Neuron (in vitro differentiated cells): ENCODE measurements at regions not wholly inside any gene's neighbourhood (a gene's known extent, or its start where the extent isn't known, plus 50 kb on each side); places are given as distances from the start of the nearest gene placed in this dataset.
A peak's percentile ranks its signal among the peaks of the same experiment; 100 is the strongest.

Source experiments
- H2AFZ ChIP-seq: one replicate; pipeline ENCODE4 v1.6.1; 2013; ENCODE audit warnings: low read depth, mild to moderate bottlenecking, inconsistent platforms, low read length, moderate library complexity
- H3K27me3 ChIP-seq: one replicate; pipeline ENCODE4 v1.6.1; 2013; ENCODE audit warnings: low read length; ENCODE audit not compliant: insufficient read depth
- H3K36me3 ChIP-seq: one replicate; pipeline ENCODE4 v1.6.1; 2013; ENCODE audit warnings: low read length; ENCODE audit not compliant: insufficient read depth
- H3K4me1 ChIP-seq: one replicate; pipeline ENCODE4 v1.6.1; 2013; ENCODE audit warnings: low read length; ENCODE audit not compliant: insufficient read depth
- H3K4me3 ChIP-seq: 2 replicates; pipeline ENCODE4 v1.5.1; 2013; ENCODE audit warnings: mild to moderate bottlenecking, low read length, moderate library complexity
- H3K9me3 ChIP-seq: one replicate; pipeline ENCODE4 v1.6.1; 2013; ENCODE audit warnings: low read length

DNA sequence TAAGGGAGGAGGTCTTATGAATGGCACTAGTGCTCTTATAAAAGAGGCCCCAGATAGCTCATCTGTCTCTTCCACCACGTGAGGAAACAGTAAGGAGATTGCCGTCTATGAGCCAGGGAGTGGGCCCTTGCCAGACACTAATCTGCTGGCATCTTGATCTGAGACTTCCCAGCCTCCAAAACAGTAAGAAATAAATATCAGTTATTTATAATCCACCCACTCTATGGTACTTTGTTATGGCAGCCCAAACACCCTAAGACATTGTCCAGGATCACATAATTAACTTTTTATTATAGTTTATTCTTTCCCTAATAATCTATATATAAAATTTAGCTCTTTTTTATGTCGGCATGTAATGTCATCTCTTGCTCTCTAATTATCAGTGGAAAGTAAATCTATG is 144.0 kb upstream of the IRF2BP2 start:
- Histone ChIP-seq H3K4me1 (peaks cover 7% of the 10 kb centered on the region), H2AFZ (no peak overlapping the region), H3K27me3 (no peaks in the 10 kb centered on the region), H3K9me3 (no peaks in the 10 kb centered on the region), H3K4me3 (no peak overlapping the region), H3K36me3 (no peaks in the 10 kb centered on the region)

DNA sequence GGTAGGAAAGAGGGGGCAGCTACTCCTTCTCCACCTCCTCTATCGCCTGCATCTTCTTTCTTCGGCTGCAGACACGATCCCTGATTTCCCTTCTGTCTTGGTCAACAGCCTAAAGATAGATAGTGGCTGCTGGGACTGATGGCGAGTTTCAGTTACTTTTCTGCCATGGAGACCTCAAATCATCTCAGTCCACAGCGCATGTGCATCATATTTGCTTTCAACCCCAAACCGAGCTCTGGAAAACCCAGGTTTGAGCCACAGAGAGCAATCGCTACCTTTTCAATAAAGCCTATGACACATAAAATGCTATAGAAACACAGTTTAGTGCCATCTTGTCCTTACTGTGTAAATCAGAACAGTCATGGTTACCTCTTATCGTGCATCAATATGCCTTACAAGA is 142.9 kb upstream of the IRF2BP2 start:
- H3K4me3 ChIP-seq: no peak overlapping the region
- H3K4me1 ChIP-seq: peaks cover 7% of the 10 kb centered on the region
- H3K36me3 ChIP-seq: no peaks in the 10 kb centered on the region
- no peaks in the 10 kb centered on the region for H3K27me3 ChIP-seq
- H3K9me3 ChIP-seq: no peaks in the 10 kb centered on the region
- no peak overlapping the region for H2AFZ ChIP-seq

DNA sequence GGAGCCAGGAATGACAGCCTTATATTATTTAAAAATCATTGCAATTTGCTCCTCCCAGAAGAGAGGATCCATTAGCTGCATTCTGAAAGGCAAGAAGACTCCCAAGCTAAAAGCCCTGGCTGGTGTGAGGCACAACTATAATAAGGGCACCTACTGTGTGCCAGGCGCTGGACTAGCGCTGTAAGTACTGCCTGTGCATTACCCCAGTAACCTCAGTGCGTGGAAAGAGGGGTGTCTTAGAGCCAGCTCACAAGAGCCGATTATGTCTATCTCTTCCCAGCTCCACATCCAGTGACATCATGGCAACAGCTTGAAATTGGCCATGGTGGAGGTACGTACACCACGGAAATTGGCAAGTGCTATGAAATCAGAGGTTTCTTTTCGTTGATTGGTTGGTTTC is 141.7 kb upstream of the IRF2BP2 start:
- no peaks in the 10 kb centered on the region for H3K9me3 ChIP-seq
- peaks cover 10% of the 10 kb centered on the region for H3K4me1 ChIP-seq
- no peak overlapping the region for H2AFZ ChIP-seq
- H3K27me3 ChIP-seq: no peaks in the 10 kb centered on the region
- H3K4me3 ChIP-seq: no peak overlapping the region
- H3K36me3 ChIP-seq: no peaks in the 10 kb centered on the region

DNA sequence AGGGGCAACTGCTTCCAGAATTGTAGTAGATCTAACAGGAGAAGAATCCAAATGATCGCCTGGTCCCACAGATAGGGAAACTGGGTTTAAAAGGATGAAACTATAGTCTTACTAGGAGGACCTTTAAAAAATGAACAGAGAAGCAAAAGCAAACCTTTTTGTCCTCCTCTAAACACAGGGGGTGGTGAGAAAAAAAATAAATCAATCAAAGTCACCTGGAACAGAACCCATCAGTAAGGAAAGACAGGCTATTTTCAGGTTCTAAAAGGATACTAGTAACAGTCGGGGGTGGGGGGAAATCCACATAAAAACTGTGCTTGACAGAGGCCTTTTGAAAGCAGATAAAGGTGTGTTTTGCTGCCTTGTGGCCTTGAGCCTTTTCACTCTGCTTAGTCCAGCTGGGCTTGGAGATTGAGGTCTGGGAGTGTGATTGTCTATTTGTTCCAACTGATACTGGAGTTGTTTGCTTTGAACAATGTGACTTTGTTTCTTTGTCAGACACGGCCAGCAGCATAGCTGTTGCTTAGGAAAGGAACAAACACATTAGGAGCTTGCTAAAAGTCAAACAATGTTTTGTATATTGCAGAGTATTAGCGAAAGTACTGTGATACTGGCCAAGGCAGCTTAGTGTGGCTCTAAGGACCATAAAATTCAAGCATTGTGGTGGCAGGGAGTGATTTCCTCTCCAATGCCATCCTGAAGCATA is 141.1 kb upstream of the IRF2BP2 start:
- Histone ChIP-seq H3K27me3 (no peaks in the 10 kb centered on the region), H3K9me3 (no peaks in the 10 kb centered on the region), H2AFZ (no peak overlapping the region), H3K36me3 (no peaks in the 10 kb centered on the region), H3K4me1 (peaks cover 16% of the 10 kb centered on the region), H3K4me3 (no peak overlapping the region)

DNA sequence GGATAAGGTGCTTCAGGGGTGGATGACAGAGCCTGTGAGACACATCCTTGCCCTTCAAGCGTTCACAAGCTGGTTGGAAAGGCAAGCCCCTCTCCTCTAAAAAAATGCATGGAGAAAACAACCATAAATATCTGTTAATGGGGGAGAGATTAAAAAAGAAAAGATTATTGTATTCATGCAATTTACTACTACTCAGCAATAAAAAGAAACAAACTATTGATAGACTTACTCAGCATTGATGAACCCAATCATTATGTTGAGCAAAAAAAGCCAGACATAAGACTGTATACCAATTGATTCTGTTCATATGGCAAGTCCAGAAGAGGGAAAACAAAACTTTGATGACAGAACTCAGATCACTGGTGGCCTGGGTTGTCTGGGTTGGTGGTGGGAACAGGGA is 138.7 kb upstream of the IRF2BP2 start:
- peaks cover 28% of the 10 kb centered on the region for H3K4me1 ChIP-seq
- no peaks in the 10 kb centered on the region for H3K27me3 ChIP-seq
- no peak overlapping the region for H2AFZ ChIP-seq
- H3K9me3 ChIP-seq: no peaks in the 10 kb centered on the region
- no peak overlapping the region for H3K4me3 ChIP-seq
- no peaks in the 10 kb centered on the region for H3K36me3 ChIP-seq

DNA sequence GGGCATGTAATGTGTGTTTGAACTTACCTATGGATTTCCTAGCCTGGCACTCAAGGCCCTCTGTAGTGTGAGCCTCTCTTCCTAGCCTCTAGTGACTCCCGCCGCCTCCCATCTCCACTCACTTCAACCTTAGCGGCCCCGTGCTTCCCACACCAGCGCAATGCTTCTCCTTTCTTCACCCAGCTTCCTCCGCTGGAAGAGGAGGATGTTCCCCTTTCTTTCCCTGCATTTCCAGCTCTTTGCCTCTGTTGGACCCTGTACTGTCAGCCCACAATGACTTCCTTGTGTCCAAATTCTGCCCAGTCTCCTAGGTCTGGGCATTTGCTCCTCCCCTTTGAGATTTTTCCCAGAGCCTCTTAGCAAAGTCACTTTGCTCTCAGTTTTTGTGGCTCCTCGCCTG is 138.1 kb upstream of the IRF2BP2 start:
- H3K36me3 ChIP-seq: no peaks in the 10 kb centered on the region
- no peak overlapping the region for H3K4me3 ChIP-seq
- H2AFZ ChIP-seq: no peak overlapping the region
- no peaks in the 10 kb centered on the region for H3K9me3 ChIP-seq
- H3K4me1 ChIP-seq: peaks cover 32% of the 10 kb centered on the region
- no peaks in the 10 kb centered on the region for H3K27me3 ChIP-seq

DNA sequence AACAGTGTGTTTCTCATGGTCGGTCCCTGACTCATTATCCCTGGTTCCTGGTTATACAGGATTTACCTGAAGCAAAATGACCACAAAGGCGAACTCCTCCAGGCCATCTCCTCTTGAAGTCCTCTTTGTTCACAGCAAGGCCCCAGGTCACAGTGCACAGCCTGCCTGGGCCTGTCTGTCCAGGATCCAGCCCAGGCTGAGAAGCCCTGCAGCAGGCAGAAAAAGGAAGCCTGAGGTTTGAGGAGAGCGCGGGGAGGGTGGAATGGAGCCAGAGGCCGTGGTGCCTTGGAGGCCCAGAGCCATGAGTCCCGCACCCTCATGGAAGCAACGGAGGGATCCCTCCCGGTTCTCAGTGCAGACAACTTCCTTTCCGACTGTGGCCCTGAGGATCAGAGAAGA is 136.8 kb upstream of the IRF2BP2 start:
- no peaks in the 10 kb centered on the region for H3K36me3 ChIP-seq
- H3K27me3 ChIP-seq: no peaks in the 10 kb centered on the region
- H3K4me1 ChIP-seq: peaks cover 32% of the 10 kb centered on the region

DNA sequence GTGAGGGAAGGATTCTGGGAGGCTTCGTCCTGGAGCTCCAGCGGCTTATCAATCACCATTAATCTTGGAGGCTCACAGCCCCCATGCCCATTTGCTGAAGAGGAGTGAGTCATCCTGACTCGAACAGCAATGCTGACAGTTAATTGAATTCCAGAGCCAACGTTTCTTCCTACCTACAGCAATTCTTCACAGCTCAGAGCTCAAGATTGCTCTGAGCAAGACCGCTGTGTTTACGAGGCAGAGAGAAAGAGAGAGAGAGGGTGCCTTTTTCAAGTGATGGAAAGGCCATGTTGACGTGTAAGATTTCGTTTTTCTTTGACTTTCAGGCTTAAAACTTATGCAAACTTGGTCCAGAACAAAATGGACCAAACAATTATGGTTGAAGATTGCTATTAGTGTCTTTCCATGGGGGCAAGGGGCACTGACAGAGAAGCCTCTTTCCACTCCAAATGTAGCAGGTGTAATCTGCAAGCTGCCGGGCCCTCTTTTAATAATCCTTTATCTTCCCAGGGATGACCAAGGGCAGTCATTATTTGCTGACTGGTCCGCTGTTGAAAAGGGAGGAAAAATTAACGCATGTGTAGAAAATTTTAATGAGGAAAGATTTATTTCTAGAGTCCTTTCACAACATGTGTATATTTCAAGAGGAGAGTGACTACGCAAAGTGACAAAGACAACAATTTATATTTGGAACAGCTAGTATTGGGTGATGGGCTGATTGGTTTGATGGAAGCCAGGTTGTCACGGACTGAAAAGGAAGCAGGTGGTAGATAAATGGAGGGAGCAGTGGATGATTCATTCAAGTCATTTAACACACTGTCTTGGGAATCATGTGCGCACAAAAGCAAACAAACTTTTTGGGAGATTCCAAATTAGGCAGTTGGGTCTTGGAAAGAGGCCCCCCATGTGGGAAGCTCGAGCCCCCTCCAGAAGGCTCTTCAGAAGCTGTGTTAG is 136.1 kb upstream of the IRF2BP2 start:
- H3K27me3 ChIP-seq: no peaks in the 10 kb centered on the region
- H3K36me3 ChIP-seq: no peaks in the 10 kb centered on the region
- H3K4me3 ChIP-seq: no peak overlapping the region
- no peak overlapping the region for H2AFZ ChIP-seq
- no peaks in the 10 kb centered on the region for H3K9me3 ChIP-seq
- peaks cover 32% of the 10 kb centered on the region for H3K4me1 ChIP-seq

More for the DNA sequence above, 136.8 kb upstream of the IRF2BP2 start:
- no peak overlapping the region for H2AFZ ChIP-seq
- H3K9me3 ChIP-seq: no peaks in the 10 kb centered on the region
- no peak overlapping the region for H3K4me3 ChIP-seq

DNA sequence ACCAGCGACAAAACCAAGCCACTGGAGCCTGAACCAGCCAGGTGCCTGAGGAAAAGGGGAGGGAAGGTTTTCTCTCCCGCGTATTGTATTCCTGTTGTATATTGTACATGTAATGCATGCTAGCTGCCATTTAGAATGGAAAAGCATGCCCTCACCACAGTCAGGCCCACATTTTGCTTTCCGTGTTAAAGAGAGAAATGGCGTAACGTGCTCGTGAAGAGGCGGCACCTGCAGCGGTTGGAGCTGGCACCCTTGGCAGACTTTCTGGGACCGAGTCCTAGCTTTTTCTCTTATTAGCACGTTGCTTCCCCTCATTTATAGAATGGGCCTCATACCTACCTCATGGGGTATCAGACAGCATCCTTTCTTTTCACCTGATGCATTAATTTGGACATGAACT is 135.3 kb upstream of the IRF2BP2 start:
- Histone ChIP-seq H3K4me1 (peaks cover 25% of the 10 kb centered on the region), H3K36me3 (no peaks in the 10 kb centered on the region), H2AFZ (no peak overlapping the region), H3K4me3 (no peak overlapping the region), H3K27me3 (no peaks in the 10 kb centered on the region), H3K9me3 (no peaks in the 10 kb centered on the region)

DNA sequence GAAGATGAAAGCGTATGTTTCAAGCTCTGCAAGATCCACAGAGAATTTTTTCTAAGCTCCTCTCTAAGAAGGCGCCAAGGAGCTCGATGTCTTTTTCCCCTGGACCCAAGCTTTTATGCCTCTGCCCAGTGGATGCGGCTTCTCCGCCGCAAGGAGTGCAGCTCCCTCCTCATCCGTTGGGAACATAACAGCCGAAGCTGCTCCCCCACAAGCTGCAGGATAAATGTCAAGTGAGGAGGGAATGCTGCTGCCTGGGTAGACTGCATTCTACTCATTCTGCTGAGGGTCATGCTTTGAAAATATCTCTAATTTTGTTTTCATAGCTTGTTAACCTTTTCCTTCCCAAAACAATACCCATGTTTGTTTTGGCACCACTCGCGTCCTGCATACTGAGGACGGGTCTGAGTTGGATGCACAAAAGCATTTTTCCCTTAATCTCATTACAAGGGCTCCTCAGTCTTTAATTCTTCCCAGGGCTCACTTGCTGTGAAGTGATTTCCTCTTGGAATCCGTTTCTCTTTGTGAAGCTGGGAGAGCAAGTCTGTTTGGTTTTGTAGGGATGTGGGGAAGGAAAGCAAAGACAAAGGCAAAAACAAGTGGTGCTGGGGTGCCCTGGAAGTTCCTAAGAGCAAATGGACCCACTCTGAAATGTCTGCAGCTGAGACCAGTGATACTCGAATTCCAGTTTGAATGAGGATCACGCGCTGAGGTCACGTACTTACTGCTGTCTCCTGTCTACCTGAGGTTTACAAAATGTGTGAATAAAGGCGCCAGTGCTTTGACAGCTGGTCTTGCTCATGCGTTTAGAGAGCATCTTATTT is 134.0 kb upstream of the IRF2BP2 start:
- H3K4me3 ChIP-seq: peak overlapping the region; percentile 1
- no peaks in the 10 kb centered on the region for H3K9me3 ChIP-seq
- peak overlapping the region; percentile 31 for H2AFZ ChIP-seq
- H3K36me3 ChIP-seq: no peaks in the 10 kb centered on the region
- H3K27me3 ChIP-seq: no peaks in the 10 kb centered on the region
- peaks cover 25% of the 10 kb centered on the region for H3K4me1 ChIP-seq

DNA sequence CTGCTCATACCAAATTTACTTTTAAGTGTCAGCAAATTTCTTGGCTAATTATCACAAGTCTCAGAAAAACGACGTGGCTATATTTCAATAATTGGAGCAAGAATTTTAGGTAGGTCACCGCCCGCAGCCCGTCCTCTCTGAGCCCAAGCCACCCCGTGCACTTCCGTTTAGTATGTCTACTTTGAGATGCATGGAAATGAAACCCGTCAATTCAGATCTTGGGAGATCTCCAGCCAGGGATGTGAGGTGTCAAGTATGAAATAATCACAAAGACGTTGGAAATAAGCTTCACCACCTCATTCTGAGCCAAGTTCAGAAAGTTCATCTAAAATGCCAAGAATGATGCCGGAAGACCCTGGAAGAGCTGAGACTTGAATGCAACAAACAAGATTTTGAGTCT is 132.6 kb upstream of the IRF2BP2 start:
- H3K9me3 ChIP-seq: no peaks in the 10 kb centered on the region
- H2AFZ ChIP-seq: no peak overlapping the region
- H3K36me3 ChIP-seq: no peaks in the 10 kb centered on the region
- H3K4me1 ChIP-seq: peaks cover 32% of the 10 kb centered on the region
- no peak overlapping the region for H3K4me3 ChIP-seq
- H3K27me3 ChIP-seq: no peaks in the 10 kb centered on the region

DNA sequence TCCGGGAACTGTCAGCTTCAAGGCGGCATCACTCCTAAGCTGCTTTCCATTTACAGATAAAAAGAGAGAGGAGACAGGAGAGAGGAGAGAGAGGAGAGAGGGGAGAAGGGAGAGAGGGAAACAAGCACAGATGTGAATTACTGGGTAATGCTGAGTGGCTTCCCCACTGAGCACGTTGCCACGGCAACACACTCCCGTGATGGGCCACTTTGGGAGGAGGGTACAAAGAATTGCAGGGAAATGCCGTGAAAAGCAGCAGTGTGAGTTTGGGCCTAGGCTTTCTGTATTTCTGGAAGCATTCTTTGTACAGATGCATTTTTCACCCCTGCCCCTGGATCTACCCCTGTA is 128.0 kb upstream of the IRF2BP2 start:
- no peaks in the 10 kb centered on the region for H3K27me3 ChIP-seq
- no peaks in the 10 kb centered on the region for H3K9me3 ChIP-seq
- no peaks in the 10 kb centered on the region for H3K36me3 ChIP-seq
- peak overlapping the region; percentile 19 for H3K4me3 ChIP-seq
- H3K4me1 ChIP-seq: peaks cover 11% of the 10 kb centered on the region
- peak overlapping the region; percentile 57 for H2AFZ ChIP-seq

DNA sequence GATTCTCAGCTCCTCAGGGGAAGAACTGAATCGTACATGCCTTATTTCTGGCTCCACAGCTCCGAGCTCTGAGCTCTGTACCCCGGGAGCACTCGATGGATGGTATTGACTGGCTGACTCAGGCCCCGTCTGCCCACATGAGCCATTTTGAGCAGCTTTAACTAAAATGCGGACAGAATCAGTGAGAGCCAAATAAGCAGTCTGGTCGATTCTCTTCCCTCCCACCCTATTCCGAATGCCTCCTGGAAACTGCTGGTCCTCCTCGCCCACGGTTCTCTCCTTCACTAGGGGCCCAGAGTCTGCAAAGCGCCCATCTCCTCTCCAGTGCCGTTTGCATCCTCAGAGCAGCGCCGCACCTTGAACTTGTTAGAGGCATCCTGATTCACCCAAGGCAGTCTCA is 125.9 kb upstream of the IRF2BP2 start:
- Histone ChIP-seq H3K4me3 (no peak overlapping the region), H3K9me3 (no peaks in the 10 kb centered on the region), H3K4me1 (peaks cover 13% of the 10 kb centered on the region), H2AFZ (no peak overlapping the region), H3K36me3 (no peaks in the 10 kb centered on the region), H3K27me3 (no peaks in the 10 kb centered on the region)
